GM23338 (cell line): ENCODE measurements at regions not wholly inside any gene's neighbourhood (a gene's known extent, or its start where the extent isn't known, plus 50 kb on each side); places are given as distances from the start of the nearest gene placed in this dataset.

Source experiments
- ATAC-seq: fragments of 200-7000 bp; cut with Tn5 transposase; 3 replicates; pipeline ENCODE4 v1.9.1; 2020
- DNase-seq: peaks from one replicate; pipeline ENCODE4 v3.0.0-alpha.2; 2015; ENCODE audit warnings: low spot score
- H2AFZ ChIP-seq: fragments of 200-600 bp; sonication (generic); 2 replicates; pipeline ENCODE4 v1.8.0; 2016; ENCODE audit warnings: antibody characterized with exemption, mild to moderate bottlenecking, moderate library complexity
- H3F3A ChIP-seq: fragments of 200-600 bp; sonication (generic); replicated peaks from 2 replicates; pipeline ENCODE4 v1.8.0; 2017; ENCODE audit warnings: antibody characterized with exemption, mixed run types, low read depth
- H3K27ac ChIP-seq: fragments of 200-600 bp; sonication (generic); 2 replicates; pipeline ENCODE4 v1.6.1; 2016; ENCODE audit warnings: low read depth
- H3K27me3 ChIP-seq: fragments of 200-600 bp; sonication (generic); 2 replicates; pipeline ENCODE4 v1.8.0; 2016; ENCODE audit warnings: mild to moderate bottlenecking, mixed run types, moderate library complexity; ENCODE audit not compliant: insufficient read depth
- H3K36me3 ChIP-seq: fragments of 200-600 bp; sonication (generic); 2 replicates; pipeline ENCODE4 v1.8.0; 2016; ENCODE audit warnings: mild to moderate bottlenecking; ENCODE audit not compliant: insufficient read depth
- H3K4me1 ChIP-seq: fragments of 200-600 bp; sonication (generic); 2 replicates; pipeline ENCODE4 v1.8.0; 2016; ENCODE audit warnings: mild to moderate bottlenecking, moderate library complexity; ENCODE audit not compliant: insufficient read depth
- H3K4me2 ChIP-seq: fragments of 200-600 bp; sonication (generic); 2 replicates; pipeline ENCODE4 v1.7.1; 2017; ENCODE audit warnings: mixed run types
- H3K4me3 ChIP-seq: fragments of 200-600 bp; sonication (generic); 2 replicates; pipeline ENCODE4 v1.6.1; 2016; ENCODE audit warnings: mixed run types
- H3K79me2 ChIP-seq: fragments of 200-600 bp; sonication (generic); replicated peaks from 2 replicates; pipeline ENCODE4 v1.8.0; 2017; ENCODE audit warnings: mild to moderate bottlenecking; ENCODE audit not compliant: insufficient read depth
- H3K9me2 ChIP-seq: fragments of 200-600 bp; sonication (generic); 2 replicates; pipeline ENCODE4 v1.8.0; 2017; ENCODE audit not compliant: insufficient read depth
- H4K20me1 ChIP-seq: fragments of 200-600 bp; sonication (generic); replicated peaks from 2 replicates; pipeline ENCODE4 v1.8.0; 2017; ENCODE audit warnings: mild to moderate bottlenecking; ENCODE audit not compliant: insufficient read depth
- H3K27ac Mint-ChIP-seq: 2 replicates; pipeline ENCODE4 v1.8.0; 2020; ENCODE audit warnings: inconsistent platforms, mild to moderate bottlenecking, moderate library complexity, mixed read lengths
- H3K27me3 Mint-ChIP-seq: 3 replicates; pipeline ENCODE4 v1.8.0; 2022; ENCODE audit warnings: low read depth, mild to moderate bottlenecking, moderate library complexity, mixed read lengths, inconsistent platforms; ENCODE audit not compliant: insufficient read depth, poor library complexity
- H3K36me3 Mint-ChIP-seq: 3 replicates; pipeline ENCODE4 v1.8.0; 2021; ENCODE audit warnings: low read depth, mild to moderate bottlenecking, inconsistent platforms, moderate library complexity, mixed read lengths
- H3K4me1 Mint-ChIP-seq: 3 replicates; pipeline ENCODE4 v1.8.0; 2020; ENCODE audit warnings: mild to moderate bottlenecking, inconsistent platforms, mixed read lengths
- H3K4me3 Mint-ChIP-seq: 3 replicates; pipeline ENCODE4 v1.8.0; 2021; ENCODE audit warnings: moderate library complexity, mild to moderate bottlenecking, inconsistent platforms, mixed read lengths
- H3K9me3 Mint-ChIP-seq: 3 replicates; pipeline ENCODE4 v1.8.0; 2020; ENCODE audit warnings: moderate library complexity, mild to moderate bottlenecking, inconsistent platforms, mixed read lengths
- CREB1 ChIP-seq: fragments of 250-450 bp; sonication (Bioruptor Pico); IDR thresholded peaks from 2 replicates; pipeline ENCODE4 v1.5.0; 2020; ENCODE audit warnings: low read depth, mild to moderate bottlenecking, moderate library complexity
- CTCF ChIP-seq, 2 experiments: fragments of 200-600 bp in 1 of 2; sonication (generic) in 1 of 2; conservative IDR thresholded peaks; 2 replicates each; pipeline versions ENCODE4 v1.5.1 to v1.6.1; 2016 to 2017; ENCODE audit warnings: antibody characterized with exemption in 2 of 2, low read depth in 2 of 2, mild to moderate bottlenecking in 2 of 2, moderate library complexity in 1 of 2
- ETS1 ChIP-seq: IDR thresholded peaks from 2 replicates; pipeline ENCODE4 v1.6.1; 2016; ENCODE audit warnings: antibody characterized with exemption
- EZH2 ChIP-seq: fragments of 200-600 bp; sonication (generic); IDR thresholded peaks from one replicate; pipeline ENCODE4 v1.8.0; 2017; ENCODE audit warnings: antibody characterized with exemption, mild to moderate bottlenecking, low read depth; ENCODE audit not compliant: unreplicated experiment
- EZH2phosphoT487 ChIP-seq: fragments of 200-600 bp; sonication (generic); IDR thresholded peaks from one replicate; pipeline ENCODE4 v1.8.1; 2018; ENCODE audit warnings: antibody characterized with exemption; ENCODE audit not compliant: unreplicated experiment
- JUNB ChIP-seq: IDR thresholded peaks from one replicate; pipeline ENCODE4 v1.6.1; 2016; ENCODE audit warnings: antibody characterized with exemption; ENCODE audit not compliant: unreplicated experiment
- NANOG ChIP-seq: IDR thresholded peaks from 2 replicates; pipeline ENCODE4 v1.6.1; 2016; ENCODE audit warnings: antibody characterized with exemption, borderline replicate concordance
- POLR2AphosphoS5 ChIP-seq: IDR thresholded peaks from 2 replicates; pipeline ENCODE4 v1.6.1; 2016; ENCODE audit warnings: antibody characterized with exemption, low read depth
- REST ChIP-seq: IDR thresholded peaks from one replicate; pipeline ENCODE4 v1.6.1; 2018; ENCODE audit warnings: antibody characterized with exemption; ENCODE audit not compliant: unreplicated experiment
- STAT1 ChIP-seq: IDR thresholded peaks from one replicate; pipeline ENCODE4 v1.6.1; 2016; ENCODE audit warnings: antibody characterized with exemption; ENCODE audit not compliant: unreplicated experiment
- ZNF114 ChIP-seq: fragments of 250-450 bp; sonication (Bioruptor Pico); IDR thresholded peaks from 2 replicates; pipeline ENCODE4 v1.5.0; 2020; ENCODE audit warnings: mild to moderate bottlenecking, moderate library complexity
- ZNF331 ChIP-seq: fragments of 250-450 bp; sonication (Bioruptor Pico); IDR thresholded peaks from 2 replicates; pipeline ENCODE4 v1.5.0; 2020; ENCODE audit warnings: low read depth, mild to moderate bottlenecking, moderate library complexity
- ZNF462 ChIP-seq: fragments of 250-450 bp; sonication (Bioruptor Pico); IDR thresholded peaks from 2 replicates; pipeline ENCODE4 v1.5.0; 2020; ENCODE audit warnings: mild to moderate bottlenecking, moderate library complexity

GRCh38 chr9:20082831-20083230, 294.0 kb upstream of the SLC24A2 start:
- H3K4me3 Mint-ChIP-seq = no peak overlapping the region
- no peaks in the 10 kb centered on the region for H3K27me3 ChIP-seq
- no peaks in the 10 kb centered on the region for H3K27me3 Mint-ChIP-seq
- TF ChIP-seq ZNF114 (CRISPR knock-in tag) (no peak), CTCF (conservative IDR thresholded peaks at IDR 0.05; ENCODE audit: low read depth in 2 of 2) (no peak), CREB1 (CRISPR knock-in tag) (no peak), ETS1 (no peak), NANOG (no peak), ZNF462 (CRISPR knock-in tag) (no peak), EZH2phosphoT487 (no peak), STAT1 (no peak), ZNF331 (no peak), REST (no peak), POLR2AphosphoS5 (no peak), EZH2 (no peak), JUNB (no peak)
- H3K4me2 ChIP-seq = no peak overlapping the region
- ATAC-seq = no peak
- H3K36me3 ChIP-seq = no peaks in the 10 kb centered on the region
- H4K20me1 ChIP-seq = no peaks in the 10 kb centered on the region
- H3K4me1 Mint-ChIP-seq = peaks cover 2% of the 10 kb centered on the region; the same call in 1 of the 3 replicates
- H3F3A ChIP-seq = no peaks in the 10 kb centered on the region
- H3K9me2 ChIP-seq = no peaks in the 10 kb centered on the region
- H3K36me3 Mint-ChIP-seq = no peaks in the 10 kb centered on the region
- no peak for DNase-seq
- no peak overlapping the region for H3K27ac Mint-ChIP-seq
- no peak overlapping the region for H3K27ac ChIP-seq
- H3K9me3 Mint-ChIP-seq = no peaks in the 10 kb centered on the region; the same call in 2 of the 3 replicates
- H2AFZ ChIP-seq = peak overlapping the region; percentile 23; the same call in 1 of the 2 replicates
- no peaks in the 10 kb centered on the region for H3K4me1 ChIP-seq
- H3K4me3 ChIP-seq = no peak overlapping the region
- no peaks in the 10 kb centered on the region for H3K79me2 ChIP-seq
